OCI-LY7 (cell line): ENCODE measurements at regions not wholly inside any gene's neighbourhood (a gene's known extent, or its start where the extent isn't known, plus 50 kb on each side); places are given as distances from the start of the nearest gene placed in this dataset.

ENCODE experiments used
- BruUV-seq: library from RNA; stranded (reverse); fragments of 400-500 nt; replicated peaks from 2 replicates; lab custom pipeline; 2021; lab: Mats Ljungman, UMichigan
- CTCF ChIA-PET: fragments of 300-600 bp; sonication (Branson Sonifier 250); formaldehyde crosslinking; loops from one replicate; lab custom pipeline; 2022; ENCODE audit warnings: antibody characterized with exemption; ENCODE audit not compliant: unreplicated experiment; lab: Charles Lee
- POLR2A ChIA-PET: fragments of 300-600 bp; sonication (Branson Sonifier 250); formaldehyde crosslinking; loops from one replicate; lab custom pipeline; 2022; ENCODE audit warnings: antibody characterized with exemption; lab: Charles Lee
- DNase-seq: peaks from one replicate; pipeline ENCODE4 v3.0.0-alpha.2; 2015; ENCODE audit warnings: low spot score
- H2AFZ ChIP-seq: fragments of 200-600 bp; sonication (generic), shearing (Covaris generic); 2 replicates; pipeline ENCODE4 v1.6.1; 2014; ENCODE audit warnings: mild to moderate bottlenecking, antibody characterized with exemption, low read length, moderate library complexity
- H3K27ac ChIP-seq: fragments of 200-600 bp; sonication (generic); 2 replicates; pipeline ENCODE4 v1.5.1; 2014; ENCODE audit warnings: mixed run types, low read depth, mild to moderate bottlenecking, moderate library complexity, low read length, inconsistent platforms; ENCODE audit not compliant: poor library complexity, severe bottlenecking
- H3K36me3 ChIP-seq: fragments of 200-600 bp; sonication (generic); 2 replicates; pipeline ENCODE4 v1.6.1; 2014; ENCODE audit warnings: mild to moderate bottlenecking, antibody characterized with exemption, low read length, moderate library complexity, mixed read lengths; ENCODE audit not compliant: insufficient read depth
- H3K4me1 ChIP-seq: fragments of 200-600 bp; sonication (generic); 2 replicates; pipeline ENCODE4 v1.5.1; 2014; ENCODE audit warnings: mild to moderate bottlenecking, low read length; ENCODE audit not compliant: insufficient read depth, poor library complexity, severe bottlenecking
- H3K4me2 ChIP-seq: fragments of 200-600 bp; sonication (generic); 2 replicates; pipeline ENCODE4 v1.6.1; 2014; ENCODE audit warnings: mild to moderate bottlenecking, low read length
- H3K4me3 ChIP-seq: fragments of 200-600 bp; sonication (generic); 2 replicates; pipeline ENCODE4 v1.5.1; 2014; ENCODE audit warnings: mild to moderate bottlenecking, low read depth, low read length; ENCODE audit not compliant: poor library complexity, severe bottlenecking
- H3K79me2 ChIP-seq: fragments of 200-600 bp; sonication (generic); 2 replicates; pipeline ENCODE4 v1.6.1; 2016; ENCODE audit warnings: low read depth, mild to moderate bottlenecking, low read length, moderate library complexity, mixed read lengths; ENCODE audit not compliant: insufficient read depth
- H3K9me2 ChIP-seq: fragments of 200-600 bp; sonication (generic); 2 replicates; pipeline ENCODE4 v1.6.1; 2016; ENCODE audit warnings: mild to moderate bottlenecking, low read length, mixed read lengths; ENCODE audit not compliant: insufficient read depth
- H3K9me3 ChIP-seq: fragments of 200-600 bp; sonication (generic); 2 replicates; pipeline ENCODE4 v1.6.1; 2014; ENCODE audit warnings: mild to moderate bottlenecking, mixed run types, low read length, mixed read lengths
- H4K20me1 ChIP-seq: fragments of 200-600 bp; sonication (generic); 2 replicates; pipeline ENCODE4 v1.6.1; 2014; ENCODE audit warnings: mild to moderate bottlenecking, antibody characterized with exemption, low read length, moderate library complexity, mixed read lengths; ENCODE audit not compliant: insufficient read depth
- CTCF ChIP-seq: fragments of 200-600 bp; sonication (generic); conservative IDR thresholded peaks from 2 replicates; pipeline ENCODE4 v1.5.1; 2014; ENCODE audit warnings: mild to moderate bottlenecking, antibody characterized with exemption, low read length, moderate library complexity, mixed read lengths
- EZH2phosphoT487 ChIP-seq: fragments of 200-600 bp; sonication (generic); IDR thresholded peaks from 2 replicates; pipeline ENCODE4 v1.6.1; 2018; ENCODE audit warnings: low read depth, borderline replicate concordance, mild to moderate bottlenecking, mixed run types, antibody characterized with exemption, low read length, moderate library complexity, mixed read lengths
- intact Hi-C: fragments of 100-400 bp; cut with micrococcal nuclease; formaldehyde crosslinking; loops from one replicate; pipeline ENCODE4 v1.10.0; 2022; ENCODE audit not compliant: unreplicated experiment

GRCh38 chr4:169340834-169341233 lies 70.1 kb upstream of the SH3RF1 start:
- no TSS peak for BruUV-seq
- Histone ChIP-seq H3K4me3 (no peak overlapping the region), H3K4me1 (no peaks in the 10 kb centered on the region), H2AFZ (no peak overlapping the region), H3K9me2 (no peaks in the 10 kb centered on the region), H3K9me3 (no peaks in the 10 kb centered on the region), H3K4me2 (no peak overlapping the region), H4K20me1 (no peaks in the 10 kb centered on the region), H3K36me3 (no peaks in the 10 kb centered on the region), H3K27ac (no peak overlapping the region), H3K79me2 (no peaks in the 10 kb centered on the region)
- no peak for TF ChIP-seq CTCF
- TF ChIP-seq EZH2phosphoT487, result no peak
- intact Hi-C loops, result no loop called here
- POLR2A ChIA-PET, result interaction anchor here (0.5 to 1.5 kb wide), 2 partner anchors 9 to 206 kb away, joined by 3 to 4 read pairs; no protein-coding TSS in a partner anchor
- no peak for DNase-seq
- CTCF ChIA-PET, result no interaction called here

GRCh38 chr4:169338241-169338640 lies 67.5 kb upstream of the SH3RF1 start:
- H3K4me3 ChIP-seq, result no peak overlapping the region
- BruUV-seq, result no TSS peak
- no peak for DNase-seq
- H3K79me2 ChIP-seq, result no peaks in the 10 kb centered on the region
- H3K9me2 ChIP-seq, result no peaks in the 10 kb centered on the region
- TF ChIP-seq CTCF, result no peak
- no peak for TF ChIP-seq EZH2phosphoT487
- no peaks in the 10 kb centered on the region for H3K4me1 ChIP-seq
- ChIA-PET CTCF (no interaction called here), POLR2A (no interaction called here)
- H3K36me3 ChIP-seq, result no peaks in the 10 kb centered on the region
- intact Hi-C loops, result no loop called here
- H3K27ac ChIP-seq, result no peak overlapping the region
- H3K9me3 ChIP-seq, result no peaks in the 10 kb centered on the region
- H2AFZ ChIP-seq, result no peak overlapping the region
- no peaks in the 10 kb centered on the region for H4K20me1 ChIP-seq
- H3K4me2 ChIP-seq, result no peak overlapping the region

- H3K9me2 ChIP-seq, result no peaks in the 10 kb centered on the region
- DNase-seq, result no peak
- BruUV-seq, result no TSS peak
- H2AFZ ChIP-seq, result no peak overlapping the region
- no peak overlapping the region for H3K27ac ChIP-seq
- intact Hi-C loops, result no loop called here
- no peak overlapping the region for H3K4me3 ChIP-seq
- no peaks in the 10 kb centered on the region for H3K79me2 ChIP-seq
- H3K9me3 ChIP-seq, result no peaks in the 10 kb centered on the region
- no peaks in the 10 kb centered on the region for H4K20me1 ChIP-seq
- no peak overlapping the region for H3K4me2 ChIP-seq
- no peaks in the 10 kb centered on the region for H3K4me1 ChIP-seq
- TF ChIP-seq CTCF, result no peak
- no peak for TF ChIP-seq EZH2phosphoT487
- ChIA-PET CTCF (no interaction called here), POLR2A (interaction anchor here (0.6 kb wide), 1 partner anchor 132 kb away, joined by 3 read pairs; no protein-coding TSS in a partner anchor)
- H3K36me3 ChIP-seq, result no peaks in the 10 kb centered on the region
These were observed 66.8 kb upstream of the SH3RF1 start for GRCh38 chr4:169337510-169337909.
